ENCODE measurements at regions not wholly inside any gene's neighbourhood (a gene's known extent, or its start where the extent isn't known, plus 50 kb on each side); places are given as distances from the start of the nearest gene placed in this dataset.

- WGBS (ENCODE audit: insufficient coverage), result 100% methylated on average over 1 of the region's 1 CpG
- Histone ChIP-seq H4K20me1 (ENCODE audit: insufficient read depth, low read length) (no peaks in the 10 kb centered on the region), H3K36me3 (replicated peaks in 1 of 2; ENCODE audit: control insufficient read depth in 1 of 2, insufficient read depth in 2 of 2, low read length in 2 of 2) (no peaks in the 10 kb centered on the region), H3K4me3 (replicated peaks in 1 of 3; ENCODE audit: low read depth in 2 of 3, low read length in 3 of 3) (no peak overlapping the region), H3K79me2 (ENCODE audit: insufficient read depth, low read length) (no peaks in the 10 kb centered on the region), H3K27me3 (ENCODE audit: control insufficient read depth in 2 of 2, insufficient read depth in 2 of 2, low read length in 2 of 2) (no peaks in the 10 kb centered on the region), H3K27ac (ENCODE audit: low read depth in 1 of 2, low read length in 2 of 2) (no peak overlapping the region), H3K4me1 (ENCODE audit: control insufficient read depth in 1 of 2, insufficient read depth in 2 of 2, low read length in 2 of 2) (no peaks in the 10 kb centered on the region), H2AFZ (ENCODE audit: insufficient read depth, low read depth, low read length, poor library complexity, severe bottlenecking) (no peak overlapping the region), H3K4me2 (replicated peaks; ENCODE audit: extremely low read depth, low read length, poor library complexity, severe bottlenecking) (no peak overlapping the region), H3K9ac (ENCODE audit: insufficient read depth, low read length, poor library complexity, severe bottlenecking) (no peak overlapping the region), H3K9me3 (replicated peaks in 1 of 2; ENCODE audit: control insufficient read depth in 1 of 2, insufficient read depth in 1 of 2, low read length in 2 of 2) (no peaks in the 10 kb centered on the region)
- peak overlapping the region in 1 of 7 donors; percentile 13 for H3K27ac Mint-ChIP-seq
- no peaks in the 10 kb centered on the region for H3K4me1 Mint-ChIP-seq
- H3K27me3 Mint-ChIP-seq (ENCODE audit: low read depth in 3 of 3), result no peaks in the 10 kb centered on the region
- no peak for DNase-seq
- H3K9me3 Mint-ChIP-seq, result peaks cover 0 to 6% (median 0%) of the 10 kb centered on the region in 7 donors
- no peak overlapping the region for H3K4me3 Mint-ChIP-seq
- intact Hi-C loops (cut with micrococcal nuclease), result no loop called here
- no peaks in the 10 kb centered on the region for H3K36me3 Mint-ChIP-seq
- no peak for TF ChIP-seq CTCF (IDR thresholded peaks at IDR 0.05)
Measured at GRCh38 chrX:82362990-82363389, 1145.1 kb upstream of the POU3F4 start.

DNA sequence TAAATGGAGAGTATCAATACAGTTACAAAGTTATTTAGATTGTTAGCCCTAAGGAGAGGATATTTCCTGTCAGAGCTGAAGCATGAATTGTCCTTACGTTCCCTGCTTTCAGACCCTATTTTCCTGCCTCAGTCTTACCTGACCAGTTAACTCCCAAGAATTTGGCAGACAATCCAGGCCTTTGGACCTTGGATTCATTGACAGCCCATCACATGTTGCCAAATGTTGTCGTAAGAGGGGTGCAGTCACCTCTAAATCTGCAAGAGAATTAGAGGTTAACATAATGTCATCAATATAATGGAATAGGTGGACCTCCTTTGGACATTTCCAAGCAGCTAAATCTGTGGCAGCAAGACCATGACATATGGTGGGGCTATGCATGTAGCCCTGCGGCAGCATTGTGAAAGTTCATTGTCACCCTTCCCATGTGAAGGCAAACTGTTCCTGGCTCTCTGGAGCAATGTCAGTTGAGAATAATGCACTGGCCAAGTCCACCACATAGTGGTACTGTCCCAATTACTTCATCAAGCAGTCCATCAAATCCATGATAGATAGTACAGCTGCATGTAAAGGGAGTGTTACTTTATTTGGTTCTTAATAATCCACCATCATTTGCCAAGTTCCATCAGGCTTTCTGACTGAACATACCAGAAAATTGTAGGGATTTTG lies 1137.0 kb upstream of the POU3F4 start:
- H3K9me3 ChIP-seq (replicated peaks in 1 of 2; ENCODE audit: control insufficient read depth in 1 of 2, insufficient read depth in 1 of 2, low read length in 2 of 2), result peaks cover 0 to 5% of the 10 kb centered on the region in 2 donors

More for the DNA sequence above, 1137.0 kb upstream of the POU3F4 start:
- no peak overlapping the region for H3K27ac ChIP-seq (ENCODE audit: low read depth in 1 of 2, low read length in 2 of 2)
- H4K20me1 ChIP-seq (ENCODE audit: insufficient read depth, low read length), result no peaks in the 10 kb centered on the region
- no peak for TF ChIP-seq CTCF (IDR thresholded peaks at IDR 0.05)
- Mint-ChIP-seq H3K9me3 (peaks cover 0 to 5% (median 0%) of the 10 kb centered on the region in 7 donors), H3K4me1 (no peaks in the 10 kb centered on the region), H3K27me3 (ENCODE audit: low read depth in 3 of 3) (no peaks in the 10 kb centered on the region), H3K36me3 (no peaks in the 10 kb centered on the region), H3K4me3 (no peak overlapping the region), H3K27ac (no peak overlapping the region)
- H3K79me2 ChIP-seq (ENCODE audit: insufficient read depth, low read length), result no peaks in the 10 kb centered on the region
- H3K4me1 ChIP-seq (ENCODE audit: control insufficient read depth in 1 of 2, insufficient read depth in 2 of 2, low read length in 2 of 2), result no peaks in the 10 kb centered on the region
- intact Hi-C loops (cut with micrococcal nuclease), result no loop called here
- WGBS (ENCODE audit: insufficient coverage), result 86% methylated on average over 1 of the region's 3 CpGs
- H2AFZ ChIP-seq (ENCODE audit: insufficient read depth, low read depth, low read length, poor library complexity, severe bottlenecking), result no peak overlapping the region
- H3K36me3 ChIP-seq (replicated peaks in 1 of 2; ENCODE audit: control insufficient read depth in 1 of 2, insufficient read depth in 2 of 2, low read length in 2 of 2), result no peaks in the 10 kb centered on the region
- no peak overlapping the region for H3K4me2 ChIP-seq (replicated peaks; ENCODE audit: extremely low read depth, low read length, poor library complexity, severe bottlenecking)
- H3K27me3 ChIP-seq (ENCODE audit: control insufficient read depth in 2 of 2, insufficient read depth in 2 of 2, low read length in 2 of 2), result no peaks in the 10 kb centered on the region
- H3K9ac ChIP-seq (ENCODE audit: insufficient read depth, low read length, poor library complexity, severe bottlenecking), result no peak overlapping the region
- DNase-seq, result no peak
- no peak overlapping the region for H3K4me3 ChIP-seq (replicated peaks in 1 of 3; ENCODE audit: low read depth in 2 of 3, low read length in 3 of 3)

Data from CD14-positive monocyte (primary cell).